OCI-LY3 (cell line): ENCODE measurements at regions not wholly inside any gene's neighbourhood (a gene's known extent, or its start where the extent isn't known, plus 50 kb on each side); places are given as distances from the start of the nearest gene placed in this dataset.

Source experiments
- H2AFZ ChIP-seq: fragments of 200-600, 300-600 bp; shearing (Covaris generic); 2 replicates; pipeline ENCODE4 v1.6.0; 2014; ENCODE audit warnings: antibody characterized with exemption, low read depth, low read length
- H3K27ac ChIP-seq: fragments of 200-600, 300-600 bp; sonication (generic); 2 replicates; pipeline ENCODE4 v1.5.1; 2014; ENCODE audit warnings: mild to moderate bottlenecking, low read length, moderate library complexity, mixed read lengths
- H3K27me3 ChIP-seq: fragments of 200-600, 300-600 bp; sonication (generic); 2 replicates; pipeline ENCODE4 v1.6.1; 2014; ENCODE audit warnings: low read depth, low read length, mixed read lengths
- H3K36me3 ChIP-seq: fragments of 200-600, 300-600 bp; sonication (generic); replicated peaks from 2 replicates; pipeline ENCODE3; 2014; ENCODE audit warnings: low read depth, low read length, mixed read lengths
- H3K4me1 ChIP-seq: fragments of 300-600, 200-600 bp; sonication (generic); 2 replicates; pipeline ENCODE4 v1.6.1; 2014; ENCODE audit warnings: low read length, mixed read lengths
- H3K4me2 ChIP-seq: fragments of 200-600, 300-600 bp; sonication (generic); 2 replicates; pipeline ENCODE4 v1.6.1; 2014; ENCODE audit warnings: low read length, mixed read lengths
- H3K4me3 ChIP-seq: fragments of 300-600, 200-600 bp; sonication (generic); 2 replicates; pipeline ENCODE4 v1.5.1; 2014; ENCODE audit warnings: antibody characterized with exemption, mild to moderate bottlenecking, low read length, moderate library complexity
- H3K79me2 ChIP-seq: fragments of 300-600, 200-600 bp; shearing (Covaris generic); 2 replicates; pipeline ENCODE4 v1.6.1; 2014; ENCODE audit warnings: mild to moderate bottlenecking, low read length, mixed read lengths
- H3K9ac ChIP-seq: fragments of 300-600, 200-600 bp; shearing (Covaris generic); 2 replicates; pipeline ENCODE4 v1.6.0; 2014; ENCODE audit warnings: mild to moderate bottlenecking, low read length, moderate library complexity
- H3K9me3 ChIP-seq: fragments of 200-600, 300-600 bp; shearing (Covaris generic); 2 replicates; pipeline ENCODE4 v1.6.1; 2014; ENCODE audit warnings: low read length, mixed read lengths; ENCODE audit not compliant: insufficient read depth
- H4K20me1 ChIP-seq: fragments of 200-600, 300-600 bp; sonication (generic); 2 replicates; pipeline ENCODE4 v1.6.1; 2016; ENCODE audit warnings: low read length, mixed read lengths; ENCODE audit not compliant: insufficient read depth
- EZH2phosphoT487 ChIP-seq: fragments of 200-600 bp; shearing (Covaris generic); IDR thresholded peaks from 2 replicates; pipeline ENCODE4 v1.6.1; 2018; ENCODE audit warnings: antibody characterized with exemption, mixed run types, low read depth
- TF ChIP-seq, protein P1 (sequence below): fragments of 200-600, 300-600 bp; sonication (generic); IDR thresholded peaks from 2 replicates; pipeline ENCODE4 v1.5.1; 2014; ENCODE audit warnings: antibody characterized with exemption, low read length, low read depth

DNA sequence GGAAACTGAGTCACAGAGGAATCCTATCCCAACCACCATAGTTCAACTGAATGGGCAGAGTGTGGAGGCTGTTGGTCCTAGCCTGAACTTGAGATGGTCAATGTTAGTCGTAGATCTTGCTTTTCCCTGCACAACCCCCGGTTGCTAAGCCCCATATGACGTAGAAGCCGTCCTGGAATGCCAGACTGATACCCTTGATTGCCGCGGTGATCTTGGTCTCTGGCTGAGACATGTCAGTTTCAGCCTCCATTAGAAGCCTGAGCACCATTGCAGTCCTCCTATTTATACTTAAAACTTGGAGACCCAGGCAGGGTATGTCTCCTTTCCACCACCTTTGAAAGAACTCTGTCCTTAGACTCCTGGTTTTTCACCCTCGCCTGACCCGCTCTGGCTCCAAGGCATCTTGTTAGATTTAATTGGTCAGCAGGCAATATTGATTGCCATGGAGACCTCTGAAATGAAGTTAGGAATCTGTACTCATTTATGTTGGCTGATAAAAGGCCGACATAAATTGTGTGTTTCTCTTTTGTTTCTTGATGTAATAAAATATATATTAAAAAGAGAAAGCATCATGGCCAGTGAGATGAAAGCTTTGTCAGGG is 53.4 kb downstream of the RPLP1 start:
- Histone ChIP-seq H3K79me2 (no peaks in the 10 kb centered on the region), H3K27ac (no peak overlapping the region), H2AFZ (no peak overlapping the region), H3K4me1 (no peaks in the 10 kb centered on the region), H4K20me1 (no peaks in the 10 kb centered on the region), H3K4me2 (no peak overlapping the region), H3K27me3 (peaks cover 18% of the 10 kb centered on the region), H3K9ac (no peak overlapping the region), H3K4me3 (no peak overlapping the region), H3K36me3 (no peaks in the 10 kb centered on the region), H3K9me3 (no peaks in the 10 kb centered on the region)
- TF ChIP-seq, protein P1, sequence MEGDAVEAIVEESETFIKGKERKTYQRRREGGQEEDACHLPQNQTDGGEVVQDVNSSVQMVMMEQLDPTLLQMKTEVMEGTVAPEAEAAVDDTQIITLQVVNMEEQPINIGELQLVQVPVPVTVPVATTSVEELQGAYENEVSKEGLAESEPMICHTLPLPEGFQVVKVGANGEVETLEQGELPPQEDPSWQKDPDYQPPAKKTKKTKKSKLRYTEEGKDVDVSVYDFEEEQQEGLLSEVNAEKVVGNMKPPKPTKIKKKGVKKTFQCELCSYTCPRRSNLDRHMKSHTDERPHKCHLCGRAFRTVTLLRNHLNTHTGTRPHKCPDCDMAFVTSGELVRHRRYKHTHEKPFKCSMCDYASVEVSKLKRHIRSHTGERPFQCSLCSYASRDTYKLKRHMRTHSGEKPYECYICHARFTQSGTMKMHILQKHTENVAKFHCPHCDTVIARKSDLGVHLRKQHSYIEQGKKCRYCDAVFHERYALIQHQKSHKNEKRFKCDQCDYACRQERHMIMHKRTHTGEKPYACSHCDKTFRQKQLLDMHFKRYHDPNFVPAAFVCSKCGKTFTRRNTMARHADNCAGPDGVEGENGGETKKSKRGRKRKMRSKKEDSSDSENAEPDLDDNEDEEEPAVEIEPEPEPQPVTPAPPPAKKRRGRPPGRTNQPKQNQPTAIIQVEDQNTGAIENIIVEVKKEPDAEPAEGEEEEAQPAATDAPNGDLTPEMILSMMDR = no peak
- no peak for TF ChIP-seq EZH2phosphoT487

DNA sequence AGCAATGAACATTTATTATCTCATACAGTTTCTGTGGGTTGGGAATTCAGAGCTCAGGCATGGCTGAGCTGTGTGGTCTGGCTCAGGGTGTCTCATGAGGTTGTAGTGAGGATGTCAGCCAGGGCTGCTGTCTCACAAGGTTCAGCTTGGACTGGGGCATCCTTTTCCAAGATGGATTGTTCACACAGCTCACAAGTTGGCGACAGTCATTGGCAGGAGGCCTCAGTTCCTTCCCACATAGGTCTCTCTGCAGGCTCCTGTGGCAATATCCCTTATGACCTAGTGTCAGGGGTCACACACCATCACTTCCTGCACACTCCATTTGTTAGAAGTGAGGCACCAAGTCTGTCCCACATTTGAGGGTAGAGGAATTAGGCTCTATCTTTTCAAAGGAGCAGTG is 56.0 kb downstream of the RPLP1 start:
- Histone ChIP-seq H3K9me3 (no peaks in the 10 kb centered on the region), H3K27ac (no peak overlapping the region), H3K4me2 (no peak overlapping the region), H3K27me3 (peaks cover 22% of the 10 kb centered on the region), H2AFZ (no peak overlapping the region), H3K4me1 (no peaks in the 10 kb centered on the region), H3K79me2 (no peaks in the 10 kb centered on the region), H3K9ac (no peak overlapping the region), H3K36me3 (no peaks in the 10 kb centered on the region), H3K4me3 (no peak overlapping the region), H4K20me1 (no peaks in the 10 kb centered on the region)
- TF ChIP-seq, protein P1 = no peak
- no peak for TF ChIP-seq EZH2phosphoT487

DNA sequence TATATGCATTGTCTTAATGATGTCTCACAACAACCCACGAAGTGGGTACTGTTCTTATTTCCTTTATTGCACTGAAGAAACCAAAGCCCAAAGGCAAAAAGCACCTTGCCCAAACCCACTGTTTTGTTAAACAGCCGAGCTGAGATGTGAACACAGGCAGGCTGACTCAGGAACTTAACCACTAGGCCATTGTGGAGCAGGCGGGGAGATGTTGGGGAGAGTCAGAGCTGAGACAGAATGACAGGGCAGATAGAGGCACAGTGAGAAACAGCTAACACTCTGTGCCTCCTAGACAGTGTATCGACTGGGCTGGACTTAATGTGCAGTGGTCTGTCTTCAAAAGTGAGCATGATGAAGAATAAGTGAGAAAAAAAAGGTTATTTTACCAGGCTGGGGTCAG is 56.5 kb downstream of the RPLP1 start:
- H3K4me1 ChIP-seq = no peaks in the 10 kb centered on the region
- TF ChIP-seq, protein P1 = no peak
- no peak for TF ChIP-seq EZH2phosphoT487

DNA sequence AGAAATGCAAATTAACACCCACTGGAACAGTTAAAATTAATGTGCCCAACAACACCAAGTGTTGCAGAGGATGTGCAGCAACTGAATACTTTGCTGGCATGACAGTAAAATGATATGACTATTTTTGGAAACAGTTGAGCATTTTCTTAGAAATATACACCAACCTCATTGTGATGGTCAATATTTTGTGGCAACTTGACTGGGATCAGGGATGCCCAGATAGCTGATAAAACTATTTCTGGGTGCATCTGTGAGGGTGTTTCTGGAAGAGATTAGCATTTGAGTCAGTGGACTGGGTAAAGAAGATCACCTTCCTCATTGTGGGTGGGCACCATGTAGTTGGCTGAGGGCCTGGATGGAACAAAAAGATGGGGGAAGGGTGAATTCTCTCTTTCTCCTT is 57.9 kb downstream of the RPLP1 start:
- no peaks in the 10 kb centered on the region for H3K4me1 ChIP-seq
- H3K9ac ChIP-seq = no peak overlapping the region
- H3K36me3 ChIP-seq = no peaks in the 10 kb centered on the region
- H3K27ac ChIP-seq = no peak overlapping the region
- no peak overlapping the region for H3K4me2 ChIP-seq
- no peaks in the 10 kb centered on the region for H3K79me2 ChIP-seq
- H3K9me3 ChIP-seq = no peaks in the 10 kb centered on the region
- no peak overlapping the region for H3K4me3 ChIP-seq
- peaks cover 23% of the 10 kb centered on the region for H3K27me3 ChIP-seq
- no peak overlapping the region for H2AFZ ChIP-seq
- H4K20me1 ChIP-seq = no peaks in the 10 kb centered on the region
- TF ChIP-seq EZH2phosphoT487 = no peak
- TF ChIP-seq, protein P1 = no peak

More for the DNA sequence above, 56.5 kb downstream of the RPLP1 start:
- H3K4me2 ChIP-seq = no peak overlapping the region
- H3K9ac ChIP-seq = no peak overlapping the region
- H3K4me3 ChIP-seq = no peak overlapping the region
- H3K36me3 ChIP-seq = no peaks in the 10 kb centered on the region
- H2AFZ ChIP-seq = no peak overlapping the region
- no peaks in the 10 kb centered on the region for H3K79me2 ChIP-seq
- peaks cover 23% of the 10 kb centered on the region for H3K27me3 ChIP-seq
- H4K20me1 ChIP-seq = no peaks in the 10 kb centered on the region
- no peaks in the 10 kb centered on the region for H3K9me3 ChIP-seq
- no peak overlapping the region for H3K27ac ChIP-seq
